WTC11 (cell line): ENCODE measurements at regions not wholly inside any gene's neighbourhood (a gene's known extent, or its start where the extent isn't known, plus 50 kb on each side); places are given as distances from the start of the nearest gene placed in this dataset.

Experiments
- ATAC-seq: fragments of 200-7000 bp; cut with Tn5 transposase; 2 replicates; pipeline ENCODE4 v1.10.0; 2021; ENCODE audit warnings: mild to moderate bottlenecking, moderate library complexity
- CTCF ChIA-PET: fragments of 300-600 bp; sonication (Branson Sonifier 250); formaldehyde crosslinking; loops from one replicate; lab custom pipeline; 2021; ENCODE audit warnings: antibody characterized with exemption; lab: Charles Lee
- POLR2A ChIA-PET: fragments of 350-600 bp; sonication (Branson Sonifier 250); formaldehyde crosslinking; loops from one replicate; lab custom pipeline; 2021; ENCODE audit warnings: antibody characterized with exemption; lab: Charles Lee
- DNase-seq: peaks from one replicate; pipeline ENCODE4 v3.0.0; 2021; ENCODE audit warnings: low spot score
- H3K27ac Mint-ChIP-seq: 2 replicates; pipeline ENCODE4 v1.8.0; 2021; ENCODE audit warnings: mixed read lengths
- H3K27me3 Mint-ChIP-seq: 2 replicates; pipeline ENCODE4 v1.8.0; 2021; ENCODE audit warnings: low read depth, mild to moderate bottlenecking, moderate library complexity, mixed read lengths
- H3K36me3 Mint-ChIP-seq: 2 replicates; pipeline ENCODE4 v1.8.0; 2021; ENCODE audit warnings: mixed read lengths
- H3K4me1 Mint-ChIP-seq: 2 replicates; pipeline ENCODE4 v1.8.0; 2022; ENCODE audit warnings: mixed read lengths
- H3K4me3 Mint-ChIP-seq: 2 replicates; pipeline ENCODE4 v1.8.0; 2021; ENCODE audit warnings: mild to moderate bottlenecking, moderate library complexity, mixed read lengths
- H3K9me3 Mint-ChIP-seq: 2 replicates; pipeline ENCODE4 v1.8.0; 2021; ENCODE audit warnings: mixed read lengths
- CBFB ChIP-seq: sonication (generic); formaldehyde crosslinking; IDR thresholded peaks from 2 replicates; pipeline ENCODE4 v1.8.1; 2022; ENCODE audit warnings: mild to moderate bottlenecking, low read depth, missing genetic modification reagents
- CDX4 ChIP-seq: fragments of 250-450 bp; sonication (Bioruptor Pico); IDR thresholded peaks from 2 replicates; pipeline ENCODE4 v1.9.0; 2021; ENCODE audit warnings: moderate library complexity, mild to moderate bottlenecking, inconsistent platforms, borderline replicate concordance
- CREM ChIP-seq: sonication (generic); formaldehyde crosslinking; IDR thresholded peaks from 2 replicates; pipeline ENCODE4 v1.8.1; 2022; ENCODE audit warnings: mild to moderate bottlenecking, missing genetic modification reagents, moderate library complexity
- EMX1 ChIP-seq: fragments of 250-450 bp; sonication (Bioruptor Pico); IDR thresholded peaks from 2 replicates; pipeline ENCODE4 v1.8.0; 2021; ENCODE audit warnings: mild to moderate bottlenecking
- ETV6 ChIP-seq: sonication (generic); formaldehyde crosslinking; IDR thresholded peaks from 2 replicates; pipeline ENCODE4 v1.8.1; 2022; ENCODE audit warnings: mild to moderate bottlenecking, missing genetic modification reagents
- FOXK1 ChIP-seq: sonication (generic); formaldehyde crosslinking; IDR thresholded peaks from 2 replicates; pipeline ENCODE4 v1.8.0; 2022; ENCODE audit warnings: mild to moderate bottlenecking, moderate library complexity, missing genetic modification reagents
- HMGXB4 ChIP-seq: sonication (generic); formaldehyde crosslinking; IDR thresholded peaks from 2 replicates; pipeline ENCODE4 v1.8.1; 2023; ENCODE audit warnings: mild to moderate bottlenecking, moderate library complexity, missing genetic modification reagents
- NFATC4 ChIP-seq: fragments of 250-450 bp; sonication (Bioruptor Pico); IDR thresholded peaks from 2 replicates; pipeline ENCODE4 v1.9.0; 2021; ENCODE audit warnings: mild to moderate bottlenecking
- NFYB ChIP-seq: sonication (generic); formaldehyde crosslinking; conservative IDR thresholded peaks from 2 replicates; pipeline ENCODE4 v1.8.0; 2022; ENCODE audit warnings: low read depth, missing genetic modification reagents
- NR3C1 ChIP-seq: sonication (generic); formaldehyde crosslinking; conservative IDR thresholded peaks from 2 replicates; pipeline ENCODE4 v1.8.1; 2023; ENCODE audit warnings: low read depth, mild to moderate bottlenecking, missing genetic modification reagents
- RORB ChIP-seq: fragments of 250-450 bp; sonication (Bioruptor Pico); IDR thresholded peaks from 2 replicates; pipeline ENCODE4 v1.9.0; 2021; ENCODE audit warnings: mild to moderate bottlenecking
- SMAD4 ChIP-seq: sonication (generic); formaldehyde crosslinking; IDR thresholded peaks from 2 replicates; pipeline ENCODE4 v1.8.0; 2022; ENCODE audit warnings: mild to moderate bottlenecking, missing genetic modification reagents
- TEAD1 ChIP-seq: sonication (generic); formaldehyde crosslinking; IDR thresholded peaks from 2 replicates; pipeline ENCODE4 v1.8.0; 2022; ENCODE audit warnings: mild to moderate bottlenecking, missing genetic modification reagents
- USF2 ChIP-seq: sonication (generic); formaldehyde crosslinking; IDR thresholded peaks from 2 replicates; pipeline ENCODE4 v1.8.1; 2023; ENCODE audit warnings: mild to moderate bottlenecking, missing genetic modification reagents, moderate library complexity
- ZBTB21 ChIP-seq: sonication (generic); formaldehyde crosslinking; IDR thresholded peaks from 2 replicates; pipeline ENCODE4 v1.8.1; 2023; ENCODE audit warnings: mild to moderate bottlenecking, missing genetic modification reagents, borderline replicate concordance
- ZNF317 ChIP-seq: sonication (generic); formaldehyde crosslinking; IDR thresholded peaks from 2 replicates; pipeline ENCODE4 v1.8.1; 2023; ENCODE audit warnings: low read depth, mild to moderate bottlenecking, moderate library complexity, missing genetic modification reagents, borderline replicate concordance
- ZNF396 ChIP-seq: fragments of 250-450 bp; sonication (Bioruptor Pico); IDR thresholded peaks from 2 replicates; pipeline ENCODE4 v1.8.0; 2021; ENCODE audit warnings: mild to moderate bottlenecking, moderate library complexity, borderline replicate concordance
- TF ChIP-seq, protein P1 (sequence below): fragments of 250-450 bp; sonication (Bioruptor Pico); IDR thresholded peaks from 2 replicates; pipeline ENCODE4 v1.9.0; 2021; ENCODE audit warnings: mild to moderate bottlenecking

- POLR2A ChIA-PET: interaction anchor here (0.6 kb wide), 1 partner anchor 1238 kb away, joined by 3 read pairs; no protein-coding TSS in a partner anchor
- H3K36me3 Mint-ChIP-seq: no peaks in the 10 kb centered on the region
- H3K4me3 Mint-ChIP-seq: peak overlapping the region; percentile 90
- H3K27ac Mint-ChIP-seq: no peak overlapping the region
- DNase-seq (peak; percentile 63), ATAC-seq (no peak)
- CTCF ChIA-PET: interaction anchor here (0.5 to 2.4 kb wide), 6 partner anchors 27 to 354 kb away, joined by 3 to 13 read pairs (median 4); no protein-coding TSS in a partner anchor
- peaks cover 32% of the 10 kb centered on the region for H3K4me1 Mint-ChIP-seq
- no peaks in the 10 kb centered on the region for H3K9me3 Mint-ChIP-seq
- H3K27me3 Mint-ChIP-seq: peaks cover 87% of the 10 kb centered on the region
- 0 out of 2 replicates have a peak, but pooled peaks have one; percentile 13 for TF ChIP-seq ETV6 (CRISPR knock-in tag)
- no peak for TF ChIP-seq ZBTB21
Measured at GRCh38 chr6:27562027-27562410, 89.1 kb upstream of the ZNF184 start.

DNA sequence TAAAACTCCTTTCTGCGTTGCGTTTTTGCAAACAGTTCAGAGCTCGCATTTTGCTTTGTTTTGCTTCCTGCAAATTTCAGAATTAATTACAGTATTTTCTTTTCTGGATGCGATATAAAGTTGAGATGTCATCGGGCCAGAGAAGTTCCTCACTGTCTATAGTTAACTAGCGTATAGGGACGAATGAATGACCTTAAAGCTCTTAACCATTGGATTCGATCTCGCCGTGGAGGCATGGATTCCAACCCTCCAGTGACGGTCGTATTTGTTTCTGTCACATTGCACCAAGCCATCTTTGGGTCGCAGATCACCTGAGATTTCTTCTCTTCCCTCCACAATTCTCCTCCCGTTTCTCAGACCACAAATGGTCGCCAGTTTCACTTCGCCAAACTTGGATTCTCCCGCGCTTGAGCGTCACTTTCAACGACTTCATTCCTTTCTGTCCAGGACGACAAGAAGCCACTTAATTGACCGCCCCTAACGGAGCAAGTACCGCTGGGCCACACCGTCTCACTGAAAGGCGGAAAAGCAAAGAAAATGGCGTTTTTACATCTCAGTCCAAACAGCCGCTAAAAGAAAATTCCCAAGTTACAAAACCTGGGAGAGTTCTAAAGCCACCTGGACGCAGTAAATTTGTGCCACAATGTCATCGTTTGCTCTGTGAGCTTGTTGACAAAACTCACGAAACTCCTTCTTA lies 85.3 kb upstream of the ZNF184 start:
- ChIA-PET CTCF (interaction anchor here (0.5 to 1.2 kb wide), 3 partner anchors 39 to 91 kb away, joined by 3 to 4 read pairs (median 3); no protein-coding TSS in a partner anchor), POLR2A (no interaction called here)
- Mint-ChIP-seq H3K4me3 (peak overlapping the region; percentile 87), H3K9me3 (no peaks in the 10 kb centered on the region), H3K36me3 (no peaks in the 10 kb centered on the region), H3K4me1 (peaks cover 17% of the 10 kb centered on the region), H3K27me3 (peaks cover 78% of the 10 kb centered on the region), H3K27ac (no peak overlapping the region)
- ATAC-seq (no peak), DNase-seq (no peak)
- TF ChIP-seq HMGXB4 (0 out of 2 replicates have a peak, but pooled peaks have one; percentile 37), RORB (CRISPR knock-in tag) (no peak)
- TF ChIP-seq, all 79 proteins: peak for 1

DNA sequence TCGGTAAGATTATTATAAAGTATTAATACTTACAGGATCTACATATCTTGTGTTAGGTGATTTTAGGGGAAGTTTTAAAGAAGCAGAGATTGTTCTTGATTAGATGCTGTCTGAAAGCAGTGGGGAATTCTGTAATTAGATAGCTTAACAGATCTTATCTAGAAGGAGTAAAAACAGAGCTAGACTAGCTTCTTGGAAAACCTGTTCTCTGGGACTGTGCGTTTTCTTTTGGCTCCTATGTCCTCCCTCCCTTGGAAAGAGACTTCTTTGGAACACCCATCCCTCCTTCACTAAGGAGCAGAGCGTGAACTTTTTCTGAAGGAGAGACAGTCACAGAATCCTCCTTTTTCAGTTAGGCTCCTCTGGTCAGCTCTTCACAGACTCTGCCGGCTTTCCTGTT lies 83.5 kb upstream of the ZNF184 start:
- CTCF ChIA-PET: interaction anchor here (1.2 to 1.4 kb wide), 2 partner anchors 196 to 216 kb away, joined by 3 read pairs; no protein-coding TSS in a partner anchor
- Mint-ChIP-seq H3K9me3 (no peaks in the 10 kb centered on the region), H3K36me3 (no peaks in the 10 kb centered on the region), H3K27ac (no peak overlapping the region), H3K4me3 (no peak overlapping the region), H3K27me3 (peaks cover 63% of the 10 kb centered on the region), H3K4me1 (peaks cover 20% of the 10 kb centered on the region)
- no peak for ATAC-seq
- TF ChIP-seq TEAD1 (no peak), CREM (CRISPR knock-in tag) (no peak), ZNF317 (no peak), FOXK1 (CRISPR knock-in tag) (no peak), CBFB (CRISPR knock-in tag) (no peak), NFATC4 (CRISPR knock-in tag) (no peak), ZBTB21 (no peak), ZNF396 (CRISPR knock-in tag) (no peak), NR3C1 (CRISPR knock-in tag) (no peak), NFYB (CRISPR knock-in tag) (no peak), USF2 (CRISPR knock-in tag) (no peak), RORB (CRISPR knock-in tag) (no peak), CDX4 (CRISPR knock-in tag) (no peak), HMGXB4 (no peak), SMAD4 (CRISPR knock-in tag) (no peak), EMX1 (CRISPR knock-in tag) (no peak)
- TF ChIP-seq, protein P1, sequence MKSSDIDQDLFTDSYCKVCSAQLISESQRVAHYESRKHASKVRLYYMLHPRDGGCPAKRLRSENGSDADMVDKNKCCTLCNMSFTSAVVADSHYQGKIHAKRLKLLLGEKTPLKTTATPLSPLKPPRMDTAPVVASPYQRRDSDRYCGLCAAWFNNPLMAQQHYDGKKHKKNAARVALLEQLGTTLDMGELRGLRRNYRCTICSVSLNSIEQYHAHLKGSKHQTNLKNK (CRISPR knock-in tag): no peak
- no peak for DNase-seq
- POLR2A ChIA-PET: no interaction called here
